ENCODE measurements at regions not wholly inside any gene's neighbourhood (a gene's known extent, or its start where the extent isn't known, plus 50 kb on each side); places are given as distances from the start of the nearest gene placed in this dataset.
A peak's percentile ranks its signal among the peaks of the same experiment; 100 is the strongest.

- no peak for DNase-seq
Observed at GRCh38 chr14:49220492-49220891, 365.7 kb downstream of the RPS29 start.

GRCh38 chr14:49218436-49219092, 367.6 kb downstream of the RPS29 start:
- DNase-seq, result no peak

- no peak for DNase-seq
Observed at GRCh38 chr14:49212721-49213120, 373.5 kb downstream of the RPS29 start.

- DNase-seq, result no peak
Observed at GRCh38 chr14:49209416-49209815, 376.8 kb downstream of the RPS29 start.

GRCh38 chr14:49206828-49207227, 379.4 kb downstream of the RPS29 start:
- DNase-seq, result no peak

GRCh38 chr14:49203676-49204075, 382.5 kb downstream of the RPS29 start:
- DNase-seq, result no peak

GRCh38 chr14:49199159-49199558, 387.0 kb downstream of the RPS29 start:
- no peak for DNase-seq

- DNase-seq, result no peak
Observed at GRCh38 chr14:49196327-49196726, 389.9 kb downstream of the RPS29 start.

- DNase-seq, result no peak
Observed at GRCh38 chr14:49194067-49194466, 392.1 kb downstream of the RPS29 start.

- no peak for DNase-seq
Observed at GRCh38 chr14:49193332-49194065, 392.7 kb downstream of the RPS29 start.

GRCh38 chr14:49191380-49191779, 394.8 kb downstream of the RPS29 start:
- DNase-seq, result no peak

GRCh38 chr14:49189375-49189774, 396.8 kb downstream of the RPS29 start:
- no peak for DNase-seq

GRCh38 chr14:49187799-49188198, 398.4 kb downstream of the RPS29 start:
- DNase-seq, result no peak

- DNase-seq, result peak; percentile 53
Observed at GRCh38 chr14:49173765-49174373, 412.3 kb downstream of the RPS29 start.

GRCh38 chr14:49164074-49164473, 422.1 kb downstream of the RPS29 start:
- no peak for DNase-seq

GRCh38 chr14:49160983-49161382, 425.2 kb downstream of the RPS29 start:
- DNase-seq, result no peak

GRCh38 chr14:49159081-49159480, 427.1 kb downstream of the RPS29 start:
- no peak for DNase-seq

- no peak for DNase-seq
Observed at GRCh38 chr14:49139593-49139992, 446.6 kb downstream of the RPS29 start.

- no peak for DNase-seq
Observed at GRCh38 chr14:49134940-49135339, 451.2 kb downstream of the RPS29 start.

GRCh38 chr14:49121246-49121645, 464.9 kb downstream of the RPS29 start:
- DNase-seq, result no peak

GRCh38 chr14:49114161-49114893, 471.9 kb downstream of the RPS29 start:
- no peak for DNase-seq

GRCh38 chr14:49106741-49107667, 479.2 kb downstream of the RPS29 start:
- no peak for DNase-seq

Data from fibroblast of skin of scalp (primary cell).